Keratinocyte (primary cell): ENCODE measurements at regions not wholly inside any gene's neighbourhood (a gene's known extent, or its start where the extent isn't known, plus 50 kb on each side); places are given as distances from the start of the nearest gene placed in this dataset.

Source experiments
- DNase-seq: peaks from one replicate; pipeline ENCODE4 v3.0.0-alpha.2; 2011; ENCODE audit warnings: low read depth, missing footprints, low spot score
- FAIRE-seq: peaks from 2 replicates; lab custom pipeline; 2011; peaks lifted over from hg19 to GRCh38; lab: Jason Lieb, UNC
- H2AFZ ChIP-seq: 2 replicates; pipeline ENCODE4 v1.6.0; 2012; ENCODE audit warnings: low read length, control low read depth, inconsistent platforms; ENCODE audit not compliant: control insufficient read depth
- H3K27ac ChIP-seq: 2 replicates; pipeline ENCODE4 v1.5.1; 2011; ENCODE audit warnings: low read length; ENCODE audit not compliant: control insufficient read depth, insufficient read depth
- H3K27me3 ChIP-seq: 3 replicates; pipeline ENCODE4 v1.6.0; 2011; ENCODE audit warnings: low read length; ENCODE audit not compliant: control insufficient read depth, insufficient read depth; ENCODE audit errors: extremely low read depth
- H3K36me3 ChIP-seq, 2 experiments: 2 replicates in 1 of 2; 3 replicates in 1 of 2; pipeline ENCODE4 v1.5.1; 2011; ENCODE audit warnings: low read length in 2 of 2, mild to moderate bottlenecking in 1 of 2; ENCODE audit not compliant: control insufficient read depth in 2 of 2, insufficient read depth in 2 of 2; ENCODE audit errors: extremely low read depth in 1 of 2
- H3K4me1 ChIP-seq: 3 replicates; pipeline ENCODE4 v1.5.1; 2011; ENCODE audit warnings: low read length; ENCODE audit not compliant: control insufficient read depth, insufficient read depth; ENCODE audit errors: extremely low read depth
- H3K4me2 ChIP-seq: 3 replicates; pipeline ENCODE4 v1.6.0; 2011; ENCODE audit warnings: low read depth, low read length; ENCODE audit not compliant: control insufficient read depth, insufficient read depth; ENCODE audit errors: extremely low read depth
- H3K4me3 ChIP-seq, 3 experiments: fragments of 200-600 bp in 1 of 3; sonication (generic) in 1 of 3; 2 replicates in 2 of 3; 3 replicates in 1 of 3; pipeline ENCODE4 v1.5.1; 2011 to 2016; ENCODE audit warnings: low read length in 3 of 3, mild to moderate bottlenecking in 3 of 3, control low read depth in 2 of 3, inconsistent platforms in 1 of 3, low read depth in 1 of 3, mixed read lengths in 1 of 3, mixed run types in 1 of 3, moderate library complexity in 1 of 3; ENCODE audit not compliant: control insufficient read depth in 2 of 3, insufficient read depth in 2 of 3; ENCODE audit errors: extremely low read depth in 1 of 3
- H3K79me2 ChIP-seq: 2 replicates; pipeline ENCODE4 v1.6.0; 2012; ENCODE audit warnings: low read length; ENCODE audit not compliant: control insufficient read depth, insufficient read depth
- H3K9ac ChIP-seq: 3 replicates; pipeline ENCODE4 v1.6.0; 2011; ENCODE audit warnings: low read length; ENCODE audit not compliant: control insufficient read depth, insufficient read depth; ENCODE audit errors: extremely low read depth
- H3K9me1 ChIP-seq: 3 replicates; pipeline ENCODE4 v1.6.0; 2011; ENCODE audit warnings: low read length; ENCODE audit not compliant: control insufficient read depth, insufficient read depth; ENCODE audit errors: extremely low read depth
- H3K9me3 ChIP-seq: 2 replicates; pipeline ENCODE4 v1.5.1; 2012; ENCODE audit warnings: low read depth, low read length; ENCODE audit not compliant: control insufficient read depth
- H4K20me1 ChIP-seq: 3 replicates; pipeline ENCODE4 v1.6.0; 2011; ENCODE audit warnings: low read length; ENCODE audit not compliant: control insufficient read depth, insufficient read depth; ENCODE audit errors: extremely low read depth
- CTCF ChIP-seq, 3 experiments: IDR thresholded peaks in 1 of 3; conservative IDR thresholded peaks in 1 of 3; optimal IDR thresholded peaks in 1 of 3; 2 replicates in 2 of 3; 3 replicates in 1 of 3; pipeline versions ENCODE3 to v1.5.1; 2011; ENCODE audit warnings: low read length in 3 of 3, mild to moderate bottlenecking in 3 of 3, moderate library complexity in 2 of 3, control low read depth in 1 of 3, inconsistent platforms in 1 of 3; ENCODE audit not compliant: insufficient read depth in 2 of 3; ENCODE audit errors: extremely low read depth in 1 of 3
- EZH2 ChIP-seq: IDR thresholded peaks from one replicate; pipeline ENCODE4 v1.6.1; 2012; ENCODE audit warnings: inconsistent platforms, mild to moderate bottlenecking, low read length, moderate library complexity
- dilution Hi-C: fragments of 300-500 bp; cut with MboI; formaldehyde crosslinking; loops from one replicate; pipeline ENCODE4 v1.7.0; 2020; ENCODE audit warnings: low sequenced_read_pairs; ENCODE audit not compliant: extremely low pct_ligation_motif_present

GRCh38 chr4:72631296-72631695 is 62.3 kb upstream of the ADAMTS3 start:
- no peak overlapping the region for H3K4me2 ChIP-seq
- H3K4me3 ChIP-seq = no peak overlapping the region
- H3K9me1 ChIP-seq = no peaks in the 10 kb centered on the region
- TF ChIP-seq EZH2 (no peak), CTCF (optimal IDR thresholded peaks at IDR 0.05 in 1 of 3, IDR thresholded peaks at IDR 0.05 in 1 of 3, conservative IDR thresholded peaks at IDR 0.05 in 1 of 3; ENCODE audit: extremely low read depth in 1 of 3, insufficient read depth in 2 of 3, low read length in 3 of 3) (no peak)
- no peak overlapping the region for H2AFZ ChIP-seq
- FAIRE-seq = peak; percentile 79
- H3K36me3 ChIP-seq = no peaks in the 10 kb centered on the region
- H3K27me3 ChIP-seq = peaks cover 13% of the 10 kb centered on the region
- no peaks in the 10 kb centered on the region for H3K9me3 ChIP-seq
- dilution Hi-C loops = no loop called here
- peaks cover 5% of the 10 kb centered on the region for H3K4me1 ChIP-seq
- H4K20me1 ChIP-seq = no peaks in the 10 kb centered on the region
- H3K9ac ChIP-seq = no peak overlapping the region
- peak; percentile 58 for DNase-seq
- no peaks in the 10 kb centered on the region for H3K79me2 ChIP-seq
- H3K27ac ChIP-seq = no peak overlapping the region

GRCh38 chr4:72629540-72629939 is 60.5 kb upstream of the ADAMTS3 start:
- Histone ChIP-seq H2AFZ (no peak overlapping the region), H3K9me1 (no peaks in the 10 kb centered on the region), H3K4me3 (no peak overlapping the region), H4K20me1 (no peaks in the 10 kb centered on the region), H3K36me3 (no peaks in the 10 kb centered on the region), H3K4me1 (peaks cover 5% of the 10 kb centered on the region), H3K4me2 (no peak overlapping the region), H3K27me3 (peaks cover 20% of the 10 kb centered on the region), H3K9me3 (no peaks in the 10 kb centered on the region), H3K27ac (no peak overlapping the region), H3K9ac (no peak overlapping the region), H3K79me2 (no peaks in the 10 kb centered on the region)
- no peak for FAIRE-seq
- dilution Hi-C loops = no loop called here
- no peak for DNase-seq
- TF ChIP-seq CTCF (optimal IDR thresholded peaks at IDR 0.05 in 1 of 3, IDR thresholded peaks at IDR 0.05 in 1 of 3, conservative IDR thresholded peaks at IDR 0.05 in 1 of 3; ENCODE audit: extremely low read depth in 1 of 3, insufficient read depth in 2 of 3, low read length in 3 of 3) (no peak), EZH2 (no peak)
